NCI-H510A treated with DMSO at 0.1 percent for 48 hours (cell line): ENCODE measurements at regions not wholly inside any gene's neighbourhood (a gene's known extent, or its start where the extent isn't known, plus 50 kb on each side); places are given as distances from the start of the nearest gene placed in this dataset.

Experiments
- DNase-seq: peaks from one replicate; lab custom pipeline; 2025; lab: John Stamatoyannopoulos, UW

DNA sequence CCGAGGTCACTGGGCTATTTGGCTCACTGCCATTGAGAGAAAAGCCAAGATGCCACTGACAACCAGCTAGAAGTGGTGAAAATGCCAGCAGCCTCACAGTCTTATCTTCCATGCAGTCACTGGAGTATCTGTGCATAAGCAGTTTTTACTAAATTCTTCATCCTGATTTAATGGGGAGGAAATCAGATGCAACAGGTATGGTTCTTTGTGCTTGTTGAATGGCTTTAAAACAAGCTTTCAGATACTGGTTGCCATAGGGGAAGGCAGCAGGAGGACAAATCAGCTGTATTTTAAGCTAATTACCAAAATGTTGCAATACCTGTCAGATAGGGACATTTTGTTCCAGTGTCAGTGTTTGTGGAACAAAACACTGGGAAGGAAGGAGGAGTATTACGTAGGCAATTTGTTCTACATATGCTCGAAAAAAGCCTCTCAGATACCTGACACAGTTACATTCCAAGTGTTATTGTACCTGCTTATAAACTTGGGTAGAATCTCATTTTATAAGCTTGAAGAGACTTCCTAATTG lies 54.1 kb upstream of the ARHGAP5 start:
- no peak for DNase-seq

DNA sequence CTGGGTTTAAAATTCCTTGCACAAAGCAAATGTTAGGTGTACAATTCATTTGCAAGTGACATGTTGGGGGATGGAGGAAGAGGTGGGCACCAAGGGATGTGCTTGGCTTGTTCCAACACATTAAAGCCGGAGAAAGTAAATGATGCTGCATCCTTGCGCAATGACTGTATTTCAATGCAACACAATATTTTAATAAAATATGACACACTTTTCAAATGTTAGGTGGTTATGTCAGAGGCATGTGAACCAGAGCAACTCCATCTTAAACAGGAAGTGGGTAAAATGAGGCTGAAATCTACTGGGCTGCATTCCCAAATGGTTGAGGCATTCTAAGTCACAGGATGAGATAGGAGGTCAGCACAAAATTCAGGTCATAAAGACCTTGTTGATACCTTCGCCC lies 53.6 kb upstream of the ARHGAP5 start:
- DNase-seq: no peak

DNA sequence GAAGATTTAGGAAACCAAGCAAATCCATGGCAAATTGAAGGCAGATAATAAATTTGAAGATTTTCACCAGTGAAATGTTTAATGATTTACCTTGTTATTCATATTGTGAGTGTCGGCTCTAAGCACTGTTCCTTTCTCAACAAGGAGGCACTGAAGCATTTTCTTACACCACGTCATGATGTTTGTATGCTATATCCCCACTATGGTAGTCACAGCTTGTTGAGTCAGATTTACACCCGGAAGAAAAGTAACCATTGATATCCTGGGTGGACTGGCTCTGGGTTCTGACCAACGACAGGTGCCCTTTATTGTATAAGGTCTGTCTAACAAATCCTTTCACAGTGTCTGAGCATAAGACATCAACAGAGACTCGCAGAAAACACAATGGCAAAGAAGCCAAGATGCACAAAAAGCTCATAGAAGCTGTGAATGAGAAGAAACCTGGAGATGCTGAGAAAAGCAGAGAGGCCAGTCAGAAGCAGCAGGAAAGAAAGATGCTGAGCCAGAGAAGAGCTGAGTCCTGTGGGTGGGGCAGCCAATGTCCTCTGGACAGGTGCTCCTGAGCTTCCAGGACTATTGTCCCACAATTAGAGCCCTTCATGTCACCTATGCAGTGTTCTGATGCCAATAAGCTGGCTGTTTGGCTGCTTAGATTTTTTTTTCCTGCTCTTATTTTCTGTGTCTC lies 49.7 kb upstream of the ARHGAP5 start:
- no peak for DNase-seq
